Kidney epithelial cell (primary cell): ENCODE measurements at regions not wholly inside any gene's neighbourhood (a gene's known extent, or its start where the extent isn't known, plus 50 kb on each side); places are given as distances from the start of the nearest gene placed in this dataset.

ENCODE experiments used
- DNase-seq: peaks from one replicate; pipeline ENCODE4 v3.0.0-alpha.2; 2010; ENCODE audit warnings: low read depth
- H3K27me3 ChIP-seq: 2 replicates; pipeline ENCODE4 v1.6.0; 2011; ENCODE audit warnings: low read length; ENCODE audit not compliant: control insufficient read depth, insufficient read depth
- H3K36me3 ChIP-seq: 2 replicates; pipeline ENCODE4 v1.5.1; 2011; ENCODE audit warnings: low read length; ENCODE audit not compliant: control insufficient read depth, insufficient read depth
- H3K4me3 ChIP-seq: 2 replicates; pipeline ENCODE4 v1.5.1; 2011; ENCODE audit warnings: low read depth, mild to moderate bottlenecking, control low read depth, low read length
- TF ChIP-seq, protein P1 (sequence below): IDR thresholded peaks from 2 replicates; pipeline ENCODE4 v1.5.1; 2011; ENCODE audit warnings: mild to moderate bottlenecking, moderate library complexity, low read length, control low read depth, inconsistent platforms; ENCODE audit not compliant: insufficient read depth, poor library complexity, severe bottlenecking

DNA sequence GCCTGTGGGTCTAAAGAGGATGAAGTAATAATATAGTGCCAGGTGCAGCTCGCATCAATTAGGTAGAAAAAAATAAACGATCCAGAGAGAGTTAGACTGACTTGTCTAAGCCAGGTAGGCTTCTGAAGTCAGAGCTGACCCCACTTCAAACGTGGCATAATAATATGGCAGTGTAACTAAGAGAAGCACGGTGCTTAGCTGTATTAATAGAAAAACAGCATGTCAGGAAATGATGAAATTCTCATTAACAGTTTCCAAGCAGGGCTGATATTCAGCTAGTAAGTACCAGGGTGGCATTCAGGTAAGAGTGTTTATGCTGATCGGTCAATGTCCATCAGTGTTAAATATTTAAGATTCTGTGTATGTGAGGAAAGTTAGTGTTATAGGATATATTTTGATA is 145.8 kb upstream of the SAMSN1 start:
- DNase-seq, result no peak
- no peak overlapping the region for H3K4me3 ChIP-seq
- H3K27me3 ChIP-seq, result no peaks in the 10 kb centered on the region
- H3K36me3 ChIP-seq, result no peaks in the 10 kb centered on the region
- TF ChIP-seq, protein P1, sequence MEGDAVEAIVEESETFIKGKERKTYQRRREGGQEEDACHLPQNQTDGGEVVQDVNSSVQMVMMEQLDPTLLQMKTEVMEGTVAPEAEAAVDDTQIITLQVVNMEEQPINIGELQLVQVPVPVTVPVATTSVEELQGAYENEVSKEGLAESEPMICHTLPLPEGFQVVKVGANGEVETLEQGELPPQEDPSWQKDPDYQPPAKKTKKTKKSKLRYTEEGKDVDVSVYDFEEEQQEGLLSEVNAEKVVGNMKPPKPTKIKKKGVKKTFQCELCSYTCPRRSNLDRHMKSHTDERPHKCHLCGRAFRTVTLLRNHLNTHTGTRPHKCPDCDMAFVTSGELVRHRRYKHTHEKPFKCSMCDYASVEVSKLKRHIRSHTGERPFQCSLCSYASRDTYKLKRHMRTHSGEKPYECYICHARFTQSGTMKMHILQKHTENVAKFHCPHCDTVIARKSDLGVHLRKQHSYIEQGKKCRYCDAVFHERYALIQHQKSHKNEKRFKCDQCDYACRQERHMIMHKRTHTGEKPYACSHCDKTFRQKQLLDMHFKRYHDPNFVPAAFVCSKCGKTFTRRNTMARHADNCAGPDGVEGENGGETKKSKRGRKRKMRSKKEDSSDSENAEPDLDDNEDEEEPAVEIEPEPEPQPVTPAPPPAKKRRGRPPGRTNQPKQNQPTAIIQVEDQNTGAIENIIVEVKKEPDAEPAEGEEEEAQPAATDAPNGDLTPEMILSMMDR, result no peak

DNA sequence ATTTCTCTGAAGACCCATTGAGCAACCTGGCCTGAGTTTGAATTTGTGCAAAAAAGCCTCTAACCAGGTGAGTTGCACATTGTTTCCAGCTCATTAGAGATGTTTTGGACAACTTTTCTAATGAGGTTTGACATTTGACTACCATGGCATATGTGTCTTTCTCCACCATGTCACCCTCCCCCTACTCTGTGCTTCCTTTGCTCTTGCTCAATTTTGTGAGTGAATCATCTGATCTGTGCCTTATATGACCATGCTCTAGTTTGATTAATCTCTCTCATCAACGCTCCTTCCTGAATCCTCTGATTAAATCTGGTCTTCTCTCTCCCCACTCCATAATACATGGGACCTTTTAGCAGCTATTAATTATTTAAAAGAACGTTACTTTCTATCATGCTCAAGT is 144.8 kb upstream of the SAMSN1 start:
- H3K27me3 ChIP-seq, result no peaks in the 10 kb centered on the region
- no peaks in the 10 kb centered on the region for H3K36me3 ChIP-seq
- no peak overlapping the region for H3K4me3 ChIP-seq
- TF ChIP-seq, protein P1, result no peak
- DNase-seq, result no peak

DNA sequence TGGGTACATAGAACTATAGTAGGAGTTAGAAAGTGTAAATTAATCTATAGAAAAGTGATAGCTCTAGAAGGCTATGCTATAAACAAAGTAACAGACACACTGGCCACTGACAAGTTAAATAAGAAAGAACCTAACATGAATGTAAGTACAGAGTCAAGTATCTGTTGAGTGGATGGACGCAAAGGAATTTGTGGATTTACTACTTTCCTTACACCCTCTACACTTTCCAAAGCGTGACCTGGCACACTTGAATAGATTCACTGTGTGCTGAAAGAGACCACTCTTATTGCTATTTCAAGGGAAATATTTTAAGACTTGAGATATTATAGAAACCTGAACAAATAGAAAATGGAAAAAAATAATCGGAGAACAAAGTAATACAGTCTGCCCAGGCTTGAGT is 142.8 kb upstream of the SAMSN1 start:
- Histone ChIP-seq H3K4me3 (no peak overlapping the region), H3K27me3 (no peaks in the 10 kb centered on the region), H3K36me3 (no peaks in the 10 kb centered on the region)
- no peak for DNase-seq
- TF ChIP-seq, protein P1, result no peak

DNA sequence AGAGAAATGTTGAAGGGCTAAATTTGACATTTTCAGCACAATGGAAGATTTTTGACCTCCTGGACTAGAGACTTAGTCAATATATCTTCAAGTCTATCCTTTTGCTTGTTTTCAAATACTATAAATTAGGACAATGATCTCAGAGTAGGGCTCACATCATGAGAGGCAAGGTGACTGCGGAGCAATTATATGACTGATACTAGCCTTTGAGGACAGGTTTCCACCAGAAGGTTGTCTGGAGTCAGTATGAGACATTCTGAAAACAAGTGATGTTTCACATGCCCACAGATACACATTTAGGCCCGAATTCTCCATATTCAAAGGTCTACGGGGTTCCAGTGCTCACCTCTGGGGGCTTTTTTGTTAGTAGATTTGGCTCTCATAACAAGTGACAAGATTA is 142.3 kb upstream of the SAMSN1 start:
- H3K4me3 ChIP-seq, result no peak overlapping the region
- TF ChIP-seq, protein P1, result no peak
- H3K36me3 ChIP-seq, result no peaks in the 10 kb centered on the region
- H3K27me3 ChIP-seq, result no peaks in the 10 kb centered on the region
- no peak for DNase-seq

DNA sequence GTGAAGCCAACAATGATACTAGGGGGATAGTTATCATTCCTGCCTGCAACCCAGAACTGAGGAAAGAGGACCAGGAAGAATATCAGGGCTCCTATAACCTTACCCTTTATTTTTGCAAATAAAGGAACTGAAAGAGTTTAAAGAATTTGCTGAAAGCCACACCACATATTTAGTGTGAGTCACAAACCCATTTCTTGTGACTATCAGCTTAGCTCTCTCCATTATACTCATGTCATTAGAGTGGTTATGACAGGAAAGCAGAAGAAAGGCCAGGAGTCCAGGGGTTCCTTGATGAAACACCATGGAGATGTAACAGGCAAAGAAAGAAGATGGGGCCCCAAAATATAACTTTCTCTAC is 141.1 kb upstream of the SAMSN1 start:
- Histone ChIP-seq H3K36me3 (no peaks in the 10 kb centered on the region), H3K27me3 (no peaks in the 10 kb centered on the region), H3K4me3 (no peak overlapping the region)
- TF ChIP-seq, protein P1, result no peak
- DNase-seq, result no peak

DNA sequence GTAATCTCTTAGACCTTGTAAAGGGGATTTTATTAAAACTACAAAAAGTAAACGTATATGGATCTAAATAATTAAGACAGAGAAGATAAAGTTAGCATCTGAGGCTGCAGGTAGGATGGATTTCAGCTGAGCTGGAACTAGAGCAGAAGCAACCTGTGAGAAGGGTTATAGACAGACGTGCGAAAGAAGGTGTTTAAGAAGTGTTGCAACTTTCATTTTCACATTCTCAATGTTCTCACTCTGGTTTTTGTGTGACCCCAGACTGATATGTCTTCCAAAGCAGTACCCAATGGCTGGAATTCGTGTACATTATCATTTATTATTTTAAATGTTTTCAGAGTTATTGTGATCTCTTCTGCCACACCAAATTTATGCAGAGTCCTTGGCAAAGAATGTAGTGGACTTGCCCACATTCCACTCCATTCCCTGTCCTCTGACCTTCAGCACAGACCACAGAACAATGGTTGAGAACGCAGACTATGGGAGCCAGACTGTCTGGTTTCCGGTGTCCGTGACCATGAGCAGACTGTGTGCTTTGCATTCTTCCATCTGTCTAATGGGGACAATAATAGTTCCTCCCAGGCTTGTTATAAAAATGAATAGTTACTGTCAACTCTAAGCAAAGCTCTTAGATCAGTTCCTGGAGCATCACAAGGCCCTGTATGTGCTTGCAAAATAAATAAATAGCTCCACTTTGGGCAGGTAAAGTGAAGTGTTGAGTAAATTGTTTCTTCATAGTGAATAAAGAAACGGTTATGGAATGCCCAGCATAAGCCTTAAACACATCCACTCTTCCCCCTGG is 140.6 kb upstream of the SAMSN1 start:
- TF ChIP-seq, protein P1, result no peak
- no peaks in the 10 kb centered on the region for H3K27me3 ChIP-seq
- DNase-seq, result no peak

More for the DNA sequence above, 140.6 kb upstream of the SAMSN1 start:
- Histone ChIP-seq H3K36me3 (no peaks in the 10 kb centered on the region), H3K4me3 (no peak overlapping the region)
